SH-SY5Y (cell line): ENCODE measurements at regions not wholly inside any gene's neighbourhood (a gene's known extent, or its start where the extent isn't known, plus 50 kb on each side); places are given as distances from the start of the nearest gene placed in this dataset.

ENCODE experiments used
- GATA2 ChIP-seq: IDR thresholded peaks from 2 replicates; pipeline ENCODE4 v1.6.1; 2011; ENCODE audit warnings: mild to moderate bottlenecking, low read depth, low read length
- GATA3 ChIP-seq: IDR thresholded peaks from 2 replicates; pipeline ENCODE4 v1.6.1; 2011; ENCODE audit warnings: low read depth, mild to moderate bottlenecking, low read length, moderate library complexity

DNA sequence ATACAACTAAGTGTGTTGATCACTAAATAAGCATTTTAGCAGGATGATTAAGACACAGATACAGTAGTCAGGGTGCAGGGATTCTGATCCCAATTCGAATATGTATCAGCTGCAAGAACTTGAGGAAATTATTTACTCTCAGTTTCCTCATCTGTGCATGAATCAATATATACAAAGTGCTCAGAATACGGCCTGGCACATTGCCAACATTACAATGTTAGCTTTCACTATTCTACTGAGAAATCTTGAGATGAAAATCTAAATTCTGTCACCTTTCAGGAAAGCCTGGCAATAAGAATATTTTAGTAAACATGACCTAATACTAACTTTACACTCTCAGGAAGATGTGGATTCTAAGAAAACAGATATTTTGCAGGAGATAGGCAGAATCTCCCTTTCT is 1001.6 kb upstream of the IGFBP7 start:
- TF ChIP-seq GATA2: no peak
- TF ChIP-seq GATA3: no peak
